Sciatic nerve (tissue), 2 donors: ENCODE measurements at regions not wholly inside any gene's neighbourhood (a gene's known extent, or its start where the extent isn't known, plus 50 kb on each side); places are given as distances from the start of the nearest gene placed in this dataset.
"Not testable (repeated sequence)": the region's sequence is repeated elsewhere in the genome, so short reads cannot be mapped to it uniquely, and the experiment has no call there.

Experiments
- ATAC-seq: fragments of 200-7000 bp; cut with Tn5 transposase; one replicate; pipeline ENCODE4 v1.9.1; 2020; ENCODE audit warnings: mild to moderate bottlenecking, moderate library complexity
- DNase-seq: peaks from one replicate; pipeline ENCODE4 v3.0.0-alpha.2; 2020; ENCODE audit warnings: low spot score
- intact Hi-C: fragments of 100-400 bp; cut with DNase I; formaldehyde crosslinking; loops from one replicate; pipeline ENCODE4 v1.14.2; 2022
- donor health status: DM: no; HTN: no; CAD: no.
- donor health status: DM: no; HTN: no; CAD: no.

DNA sequence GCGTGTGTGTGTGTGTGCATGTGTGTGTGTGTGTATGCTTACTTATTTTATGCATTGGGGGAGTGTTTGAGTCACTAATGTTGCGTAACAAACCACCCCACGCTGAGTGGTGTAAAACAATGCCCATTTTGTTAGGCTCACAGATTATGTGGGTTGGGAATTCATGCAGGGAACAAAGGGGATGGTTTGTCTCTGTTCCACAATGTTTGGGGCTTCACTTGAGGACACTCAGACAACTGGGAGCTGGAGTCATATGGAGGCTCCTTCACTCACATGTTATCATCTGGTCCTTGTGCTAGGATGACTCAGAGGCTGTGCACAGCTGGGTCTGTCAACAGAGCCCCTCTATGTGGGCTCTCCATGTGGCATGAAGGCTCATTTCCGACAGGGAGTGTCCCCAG lies 51.3 kb upstream of the LARGE1 start:
- peak; percentile 97 for ATAC-seq
- peak; percentile 75 for DNase-seq
- intact Hi-C loops, result no loop called here

DNA sequence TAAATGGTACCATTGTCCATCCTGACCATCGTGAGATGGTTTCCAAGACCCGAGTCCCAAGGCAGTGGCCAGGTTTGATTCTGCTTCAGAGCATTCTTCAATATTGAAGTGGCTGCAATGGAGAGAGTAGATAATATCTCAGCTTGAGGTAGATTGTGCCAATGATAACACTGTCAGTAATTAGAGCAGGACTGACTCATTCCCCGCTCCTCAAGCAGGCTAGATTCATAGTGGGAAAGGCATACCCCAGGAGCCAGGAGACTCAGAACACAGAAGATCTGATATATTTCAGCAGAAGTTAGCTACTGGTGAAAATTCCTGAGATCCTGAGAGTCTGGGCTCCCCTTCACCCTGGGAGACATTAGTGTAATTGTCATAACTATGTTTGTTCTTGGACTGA lies 55.6 kb upstream of the LARGE1 start:
- ATAC-seq (no peak), DNase-seq (no peak)
- intact Hi-C loops, result no loop called here

DNA sequence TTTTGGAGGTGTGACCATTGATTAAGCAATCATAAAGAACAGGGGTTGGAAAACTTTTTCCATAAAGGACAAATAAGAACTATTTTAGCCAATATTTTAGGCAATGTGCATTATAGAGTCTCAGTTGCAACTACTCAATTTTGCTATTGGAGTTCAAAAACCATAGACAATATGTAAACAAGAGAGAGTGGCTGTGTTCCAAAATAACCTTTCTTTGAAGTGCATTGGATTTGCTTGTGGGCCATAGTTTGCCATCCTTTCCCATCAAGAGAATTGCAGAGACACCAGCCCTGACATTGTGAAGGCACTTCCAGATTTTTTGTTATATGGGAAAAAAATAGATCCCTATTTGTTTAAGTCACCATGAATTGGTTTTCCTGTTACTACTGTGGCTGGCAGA lies 63.3 kb upstream of the LARGE1 start:
- ATAC-seq (no peak), DNase-seq (no peak)
- intact Hi-C loops, result no loop called here

DNA sequence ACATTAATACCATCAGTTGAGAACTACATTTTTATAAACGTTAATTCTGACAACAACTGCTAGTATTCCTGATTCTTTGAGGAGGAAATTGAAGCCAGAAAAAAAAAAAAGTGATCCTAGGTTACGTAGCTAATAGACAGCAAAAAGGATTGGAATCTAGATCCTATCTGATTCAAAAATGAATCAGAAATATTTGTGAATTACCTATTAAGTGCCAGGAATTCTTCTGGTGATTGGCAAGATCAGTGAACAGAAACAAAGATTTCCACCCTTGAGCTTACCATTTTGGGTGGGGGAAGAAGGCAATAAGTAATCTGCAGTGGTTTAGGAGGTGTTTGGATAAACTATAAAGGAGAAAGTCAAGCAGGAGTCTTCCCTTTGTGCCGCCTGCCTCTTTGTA lies 63.9 kb upstream of the LARGE1 start:
- DNase-seq (no peak), ATAC-seq (no peak)
- intact Hi-C loops, result no loop called here

DNA sequence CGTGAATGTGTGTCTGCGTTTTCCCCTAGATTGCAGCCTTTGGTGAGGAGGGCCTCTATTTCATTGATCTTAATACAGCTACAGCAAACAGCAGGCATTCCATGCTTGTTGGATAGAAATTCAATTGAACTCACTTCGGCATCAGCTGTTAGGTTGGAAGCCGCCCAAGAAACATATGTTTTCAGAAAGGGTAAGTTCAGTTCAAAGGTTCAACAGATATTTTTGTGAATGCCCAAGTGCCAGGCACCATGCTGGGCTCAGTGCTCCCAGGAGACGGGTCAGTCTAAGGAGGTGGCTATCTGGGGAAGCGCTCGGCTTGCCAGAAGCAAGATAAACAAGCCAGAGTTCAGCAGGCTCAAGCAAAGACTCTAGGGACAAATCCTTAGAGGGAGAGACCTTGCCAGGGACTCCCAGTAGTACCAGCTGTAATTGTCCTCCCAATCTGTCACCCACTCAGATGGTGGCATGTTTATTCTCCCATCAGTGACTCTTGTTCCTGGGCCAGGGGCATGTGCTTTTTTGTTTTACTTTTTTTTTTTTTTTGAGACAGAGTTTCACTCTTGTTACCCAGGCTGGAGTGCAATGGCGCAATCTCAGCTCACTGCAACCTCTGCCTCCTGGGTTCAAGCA lies 64.5 kb upstream of the LARGE1 start:
- DNase-seq, result no peak
- ATAC-seq, result peak; percentile 20
- intact Hi-C loops, result no loop called here

DNA sequence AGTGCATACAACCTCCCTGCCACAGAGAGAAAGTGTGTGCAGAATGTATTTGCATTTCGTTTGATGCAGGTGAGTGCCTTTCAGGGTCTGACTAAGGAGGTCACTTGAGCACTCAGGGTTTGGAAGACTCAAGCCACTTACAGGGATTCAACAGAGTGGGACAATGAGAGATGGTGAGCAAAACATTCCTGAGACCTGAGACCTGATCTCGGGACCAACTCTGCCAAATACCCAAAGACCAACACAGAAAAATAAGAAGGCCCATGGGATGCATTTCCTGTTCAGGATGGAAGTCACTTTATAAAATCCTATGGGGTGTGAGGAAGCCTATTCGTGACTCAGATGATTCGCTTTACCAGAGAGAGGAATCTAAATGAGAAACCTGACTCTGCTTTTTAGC lies 65.2 kb upstream of the LARGE1 start:
- DNase-seq, result no peak
- intact Hi-C loops, result no loop called here
- ATAC-seq, result no peak

DNA sequence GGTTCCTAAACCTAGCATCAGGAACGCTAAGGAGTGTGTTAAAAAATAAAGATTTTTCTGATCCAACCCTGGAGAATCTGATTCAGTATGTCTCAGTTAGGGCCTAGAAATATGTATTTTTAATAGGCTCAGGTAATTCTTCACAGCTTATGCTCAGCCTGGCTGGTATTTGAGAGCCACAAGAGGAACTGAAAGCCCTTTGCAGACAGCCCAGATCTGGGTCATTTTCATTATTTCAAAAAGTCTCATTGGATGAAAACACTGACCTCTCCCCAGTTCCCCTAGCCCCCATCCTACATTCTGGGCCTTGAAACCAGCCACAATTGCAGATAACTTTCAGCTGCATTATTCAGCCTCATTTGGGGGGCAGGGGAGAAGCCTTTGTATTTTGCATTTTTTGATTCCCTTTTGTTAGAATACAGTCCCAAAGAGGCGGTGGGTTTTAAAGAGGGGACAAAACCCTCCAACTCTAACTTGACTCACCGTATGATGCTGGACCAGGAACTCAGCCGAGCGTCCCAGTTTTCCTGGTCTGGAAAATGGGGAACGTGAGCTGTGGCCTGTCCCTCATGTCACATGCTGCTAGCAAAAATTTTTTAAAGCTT lies 66.0 kb upstream of the LARGE1 start:
- intact Hi-C loops, result no loop called here
- ATAC-seq (no peak), DNase-seq (no peak)

DNA sequence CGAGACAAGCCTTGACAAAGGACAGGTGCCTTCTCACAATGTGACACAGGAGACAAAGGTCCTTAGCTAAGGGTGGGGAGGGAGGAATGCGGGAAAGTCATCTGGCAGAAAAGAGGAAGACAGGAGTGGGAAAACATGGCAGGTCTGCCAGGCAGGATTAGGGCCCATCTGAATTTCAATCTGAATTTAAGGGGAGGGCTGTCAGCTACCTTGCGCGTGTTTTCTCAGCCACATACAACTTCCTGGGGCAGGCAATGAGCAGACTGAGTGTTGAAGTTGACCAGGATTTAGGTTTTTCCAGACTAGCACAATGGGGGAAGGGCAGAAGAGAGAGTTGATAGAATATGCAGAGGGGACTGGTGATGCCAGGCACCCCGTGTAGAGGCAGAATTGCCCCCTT lies 66.7 kb upstream of the LARGE1 start:
- no peak for ATAC-seq

DNA sequence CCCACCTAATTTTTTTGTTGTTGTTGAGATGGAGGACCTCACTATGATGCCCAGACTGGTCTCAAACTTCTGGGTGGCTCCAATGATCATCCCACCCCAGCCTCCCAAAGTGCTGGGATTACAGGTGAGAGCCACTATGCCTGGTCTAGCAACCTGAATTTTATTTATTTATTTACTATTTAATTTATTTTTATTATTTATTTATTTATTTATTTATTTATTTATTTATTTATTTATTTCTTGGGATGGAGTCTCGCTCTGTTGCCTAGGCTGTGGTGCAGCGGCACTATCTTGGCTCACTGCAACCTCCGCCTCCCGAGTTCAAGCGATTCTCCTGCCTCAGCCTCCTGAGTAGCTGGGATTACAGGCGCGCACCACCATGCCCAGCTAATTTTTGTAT lies 69.0 kb upstream of the LARGE1 start:
- DNase-seq, intact Hi-C loops, ATAC-seq: not testable (repeated sequence)

More for the DNA sequence above, 66.7 kb upstream of the LARGE1 start:
- intact Hi-C loops, result no loop called here
- DNase-seq, result no peak

DNA sequence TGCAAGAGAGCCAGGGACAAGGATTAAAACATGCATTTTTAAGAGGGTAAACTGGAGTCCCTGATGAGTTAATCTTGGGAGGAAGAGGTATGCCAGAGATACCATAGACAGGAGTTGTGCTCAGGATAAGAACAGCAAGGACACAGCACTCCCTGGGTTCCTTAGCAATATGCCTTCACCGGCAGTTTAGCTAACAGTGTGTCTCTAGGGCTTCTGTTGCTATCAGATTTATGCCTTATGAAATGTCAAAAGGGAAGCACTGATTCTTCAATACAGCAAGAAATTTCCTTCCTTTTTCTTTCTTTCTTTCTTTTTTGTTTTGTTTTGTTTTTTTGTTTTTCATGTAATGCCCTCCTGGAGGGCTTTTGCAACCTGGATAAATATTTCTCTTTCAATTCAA lies 71.3 kb upstream of the LARGE1 start:
- intact Hi-C loops, result no loop called here
- ATAC-seq (no peak), DNase-seq (no peak)

DNA sequence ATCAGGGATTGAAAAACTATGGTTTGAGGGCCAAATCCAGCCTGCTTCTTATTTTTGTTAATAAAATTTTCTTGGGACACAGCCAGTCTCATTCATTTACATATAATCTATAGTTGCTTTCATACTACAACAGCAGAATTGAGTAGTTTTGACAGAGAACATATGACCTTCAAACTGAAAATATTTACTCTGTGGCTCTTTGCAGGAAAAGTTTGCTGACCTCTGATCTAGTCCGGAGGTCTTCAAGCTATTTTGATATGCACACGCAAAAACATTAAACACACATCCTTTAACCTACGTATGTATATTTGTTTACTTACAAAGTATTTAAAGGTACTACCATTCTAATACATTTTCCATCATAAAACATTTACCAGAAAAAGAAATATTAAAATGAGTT lies 76.5 kb upstream of the LARGE1 start:
- ATAC-seq, result no peak
- DNase-seq, result no peak
- intact Hi-C loops, result no loop called here

DNA sequence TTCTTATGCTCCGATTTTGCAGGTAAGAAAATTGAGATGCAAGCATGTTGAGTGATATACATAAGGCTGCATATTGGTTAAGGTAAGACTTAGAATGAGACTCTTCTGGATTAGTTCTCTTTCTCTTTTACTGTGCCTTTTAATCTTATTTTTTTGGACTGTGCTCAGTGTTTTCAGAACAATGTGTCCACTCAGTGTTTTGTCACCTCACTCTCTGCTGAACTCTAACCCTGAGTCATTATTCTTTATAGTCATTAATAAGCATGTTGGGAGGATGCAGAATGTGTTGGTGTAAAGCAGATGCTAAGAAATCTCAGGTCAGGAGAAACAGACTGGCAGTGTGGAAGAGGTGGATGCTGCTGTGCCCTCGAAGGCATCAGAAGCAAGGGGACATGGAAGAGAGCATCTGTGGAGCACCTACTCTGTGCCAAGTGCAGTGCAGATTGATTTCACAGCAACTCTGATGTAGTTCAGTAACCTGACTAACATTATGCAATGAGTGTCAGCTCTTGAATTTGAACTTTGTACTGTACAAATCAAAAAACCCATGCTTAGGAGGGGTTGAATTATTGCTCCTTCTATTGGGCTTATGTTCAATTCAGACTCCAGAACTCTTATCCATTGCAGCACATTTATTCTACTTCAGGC lies 80.7 kb upstream of the LARGE1 start:
- intact Hi-C loops, result no loop called here
- DNase-seq (no peak), ATAC-seq (no peak)

DNA sequence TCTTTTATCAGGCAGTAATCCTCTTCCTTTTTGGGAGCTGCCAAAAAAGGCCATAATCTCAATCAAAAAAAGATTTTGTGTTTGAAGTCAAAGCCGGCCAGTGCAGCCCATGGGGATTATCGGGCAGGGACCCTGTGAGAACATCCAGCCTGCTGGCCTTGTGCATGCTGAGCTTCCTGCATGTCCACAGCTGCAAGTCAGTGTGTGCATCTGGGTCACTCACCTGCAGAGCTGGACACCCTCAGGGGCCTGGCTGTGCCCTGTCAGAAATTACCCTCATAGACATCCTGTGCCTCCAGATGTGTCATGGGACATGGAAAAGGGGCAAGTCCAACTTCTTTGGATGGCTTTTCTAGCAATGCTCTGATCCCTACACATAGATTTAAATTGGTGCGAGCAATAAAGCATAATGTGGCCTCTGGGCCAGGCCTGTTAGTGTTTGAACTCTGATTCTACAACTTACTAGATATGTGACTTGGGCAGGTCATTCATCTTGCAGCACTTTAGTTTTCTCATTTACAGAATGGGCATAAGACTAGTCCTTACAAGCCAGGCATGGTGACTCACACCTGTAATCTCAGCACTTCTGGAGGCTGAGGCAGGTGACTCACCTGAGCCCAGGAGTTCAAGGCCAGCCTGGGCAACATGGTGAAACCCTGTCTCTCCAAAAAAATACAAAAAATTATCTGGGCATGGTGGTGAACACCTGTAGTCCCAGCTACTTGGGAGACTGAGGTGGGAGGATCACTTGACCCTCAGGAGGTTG lies 81.6 kb upstream of the LARGE1 start:
- ATAC-seq (no peak), DNase-seq (no peak)
- intact Hi-C loops, result no loop called here

DNA sequence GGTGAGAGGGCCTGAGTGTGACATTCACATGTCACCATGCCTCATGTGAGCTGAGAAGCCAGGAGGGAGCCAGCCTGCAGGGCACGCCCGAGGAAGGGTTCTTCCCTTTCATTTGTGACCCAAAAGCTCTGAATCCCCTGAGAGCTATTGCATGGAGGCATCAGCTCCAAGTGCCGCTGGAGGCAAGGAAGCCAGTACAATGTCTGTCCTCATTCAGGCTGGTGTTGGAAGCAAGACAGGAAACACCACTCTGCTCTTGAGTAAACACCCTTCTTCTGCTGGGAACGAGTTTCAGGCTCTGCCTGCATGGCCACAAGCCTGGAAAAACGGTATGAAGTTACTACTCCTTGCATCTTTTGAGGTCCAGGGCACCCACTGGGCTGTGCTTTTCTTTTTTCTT lies 83.8 kb upstream of the LARGE1 start:
- no peak for DNase-seq
- no peak for ATAC-seq
- intact Hi-C loops, result no loop called here

DNA sequence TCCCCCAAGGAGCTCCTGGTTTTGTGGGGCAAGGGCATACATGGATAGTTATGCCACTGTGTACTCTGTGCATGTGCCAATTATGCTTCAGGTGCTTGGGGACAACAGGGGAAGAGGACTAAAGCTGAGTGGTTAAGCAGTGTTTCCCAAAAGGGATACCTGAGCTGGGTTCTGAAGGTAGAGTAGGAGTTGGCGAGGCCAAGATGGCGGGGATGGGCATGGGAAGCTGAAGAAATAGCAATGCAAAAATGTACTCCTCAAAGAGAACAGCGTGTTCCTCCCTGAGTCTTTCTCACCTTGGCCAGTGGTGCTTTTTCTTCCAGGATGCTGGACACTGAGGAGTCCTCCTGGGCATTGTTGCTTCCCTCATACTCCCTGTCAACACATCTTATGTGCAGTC lies 90.0 kb upstream of the LARGE1 start:
- no peak for DNase-seq
- intact Hi-C loops, result no loop called here
- ATAC-seq, result no peak

DNA sequence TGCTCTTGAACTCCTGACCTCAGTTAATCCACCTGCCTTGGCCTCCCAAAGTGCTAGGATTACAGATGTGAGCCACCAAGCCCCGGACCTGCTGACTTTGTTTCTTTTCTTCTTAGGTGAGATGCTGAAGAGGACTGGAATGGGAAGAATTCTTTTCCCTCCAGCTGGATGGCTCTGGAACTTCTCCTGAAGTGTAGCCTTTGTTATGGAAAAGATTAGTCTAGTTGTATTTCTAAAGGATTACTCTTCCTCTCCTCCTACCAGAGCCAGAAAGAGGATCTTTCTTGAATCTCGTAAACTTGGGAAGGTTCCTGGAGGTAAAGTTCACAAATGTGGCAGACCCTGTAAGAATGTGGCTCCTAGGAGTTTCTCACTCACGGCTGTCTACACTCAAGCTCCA lies 95.4 kb upstream of the LARGE1 start:
- intact Hi-C loops, result no loop called here
- ATAC-seq (no peak), DNase-seq (no peak)

DNA sequence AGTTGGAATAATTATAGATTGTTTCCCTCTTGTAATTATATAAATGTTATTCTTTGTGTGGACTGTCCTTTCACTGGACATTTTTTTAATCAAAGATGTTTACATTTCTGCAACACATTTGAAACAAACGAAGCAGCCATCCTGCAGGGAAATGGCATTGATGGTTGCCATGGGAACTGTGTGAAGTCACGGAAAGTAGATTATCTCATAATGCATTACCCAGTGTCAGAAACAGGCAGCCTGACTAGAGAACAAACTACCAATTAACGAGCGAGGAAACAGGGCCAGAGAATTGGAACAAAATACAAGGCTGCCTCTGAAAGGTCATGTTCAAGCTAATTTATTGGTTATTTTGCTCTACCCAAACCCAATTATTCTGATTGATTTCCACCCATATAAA lies 96.9 kb upstream of the LARGE1 start:
- ATAC-seq, result no peak
- intact Hi-C loops, result no loop called here
- DNase-seq, result no peak

DNA sequence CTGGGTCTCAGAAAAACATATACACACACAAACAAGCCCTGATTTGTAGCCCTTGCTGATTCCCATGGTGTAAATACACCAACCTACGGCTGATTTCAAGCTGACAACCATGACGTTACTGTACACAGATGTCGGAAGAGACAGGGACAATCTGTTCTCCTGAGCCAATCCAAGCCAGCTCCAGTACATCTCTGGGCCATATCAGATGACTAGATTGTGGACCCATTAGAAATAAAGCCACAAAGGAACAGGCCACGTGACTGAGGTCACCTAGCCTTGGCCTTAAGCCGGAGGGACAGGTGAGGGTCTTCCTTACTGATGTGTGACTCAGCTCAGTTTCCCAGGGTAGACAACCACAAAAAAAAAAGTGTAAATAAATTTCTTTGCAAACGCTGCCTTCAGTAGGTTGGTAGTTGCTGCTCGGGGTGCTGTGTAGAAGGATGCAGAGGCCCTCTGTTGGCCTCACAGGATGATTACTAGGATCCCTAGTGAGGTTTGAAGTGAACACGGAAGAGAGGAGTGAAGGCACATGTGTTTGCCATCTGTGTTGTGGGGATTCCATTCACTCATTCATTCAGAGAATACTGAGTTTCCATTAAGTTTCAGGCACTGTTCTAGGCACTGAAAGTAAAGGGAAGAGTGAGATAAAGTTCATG lies 99.0 kb upstream of the LARGE1 start:
- intact Hi-C loops, result no loop called here
- no peak for DNase-seq
- ATAC-seq, result no peak

DNA sequence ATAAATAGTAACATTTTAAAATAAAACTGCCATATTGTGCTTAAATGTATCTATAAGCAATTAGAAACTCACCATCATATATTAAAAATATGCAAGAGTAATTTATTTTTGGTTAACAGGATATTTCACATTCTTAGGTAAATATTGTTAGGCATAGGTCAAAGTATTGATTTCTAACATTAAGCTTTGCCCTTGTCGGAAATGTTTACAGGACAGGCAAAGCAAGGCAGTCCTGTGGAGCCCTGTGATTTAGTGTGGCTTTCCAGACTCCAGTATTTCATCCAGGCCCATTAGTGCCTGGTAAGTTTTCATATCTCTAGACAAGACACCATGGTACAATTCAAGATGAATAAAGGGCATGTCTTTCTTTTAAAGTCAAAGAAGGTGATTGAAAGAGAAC lies 114.9 kb upstream of the LARGE1 start:
- intact Hi-C loops, result no loop called here
- DNase-seq, result no peak
- no peak for ATAC-seq

DNA sequence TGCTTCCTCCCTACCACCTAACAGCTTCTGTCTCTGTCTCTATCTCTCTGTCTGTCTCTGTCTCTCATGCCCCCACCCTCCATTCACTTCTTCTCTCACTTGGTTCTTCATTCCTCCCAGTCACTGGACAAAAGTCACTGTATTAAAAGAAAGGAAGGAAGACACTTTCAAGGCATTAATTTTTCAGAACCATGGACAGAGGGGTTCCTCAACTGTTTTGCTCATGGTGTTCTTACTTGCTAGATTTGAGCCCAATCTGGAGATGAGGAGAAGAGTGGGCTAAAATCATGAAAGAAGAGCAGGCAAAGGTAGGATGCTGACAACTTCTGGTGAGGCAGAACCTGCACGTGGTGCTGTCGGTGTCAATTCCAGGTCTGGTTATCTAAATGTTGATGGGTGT lies 116.7 kb upstream of the LARGE1 start:
- ATAC-seq (no peak), DNase-seq (no peak)
- intact Hi-C loops, result no loop called here
